ENCODE measurements at regions not wholly inside any gene's neighbourhood (a gene's known extent, or its start where the extent isn't known, plus 50 kb on each side); places are given as distances from the start of the nearest gene placed in this dataset.

DNA sequence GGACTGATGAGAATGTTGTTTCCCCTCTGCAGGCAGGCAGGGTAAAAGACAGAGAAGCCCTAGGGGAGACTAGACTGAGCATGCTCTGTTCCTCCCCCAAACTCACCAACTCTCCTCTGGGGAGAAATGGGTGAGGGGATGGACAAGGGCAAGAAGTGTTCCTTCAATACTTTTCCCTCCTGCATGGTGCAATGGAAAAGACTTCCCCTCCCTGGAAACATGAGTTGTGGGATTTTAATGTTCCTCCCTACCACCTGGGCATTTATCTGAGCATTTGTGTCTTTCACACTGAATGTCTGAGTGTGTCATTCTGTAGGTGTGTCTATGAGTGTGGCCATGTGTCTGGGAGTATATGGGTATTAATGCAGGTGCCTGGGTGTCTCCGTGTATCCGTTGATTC is 275.7 kb downstream of the C1orf94 start:
- Histone ChIP-seq H3K27ac (ENCODE audit: low read length) (no peak overlapping the region), H3K9me3 (ENCODE audit: insufficient read depth, low read length) (no peaks in the 10 kb centered on the region), H3K4me2 (ENCODE audit: low read length) (no peak overlapping the region), H3K79me2 (ENCODE audit: low read length) (no peaks in the 10 kb centered on the region), H3K36me3 (replicated peaks; ENCODE audit: low read depth, low read length) (no peaks in the 10 kb centered on the region), H4K20me1 (ENCODE audit: insufficient read depth, low read length) (no peaks in the 10 kb centered on the region), H3K9ac (ENCODE audit: low read length) (no peak overlapping the region), H3K4me3 (ENCODE audit: low read length) (no peak overlapping the region), H2AFZ (ENCODE audit: low read depth, low read length) (no peak overlapping the region), H3K4me1 (ENCODE audit: low read length) (no peaks in the 10 kb centered on the region), H3K27me3 (ENCODE audit: low read depth, low read length) (no peaks in the 10 kb centered on the region)
- TF ChIP-seq, protein P1, sequence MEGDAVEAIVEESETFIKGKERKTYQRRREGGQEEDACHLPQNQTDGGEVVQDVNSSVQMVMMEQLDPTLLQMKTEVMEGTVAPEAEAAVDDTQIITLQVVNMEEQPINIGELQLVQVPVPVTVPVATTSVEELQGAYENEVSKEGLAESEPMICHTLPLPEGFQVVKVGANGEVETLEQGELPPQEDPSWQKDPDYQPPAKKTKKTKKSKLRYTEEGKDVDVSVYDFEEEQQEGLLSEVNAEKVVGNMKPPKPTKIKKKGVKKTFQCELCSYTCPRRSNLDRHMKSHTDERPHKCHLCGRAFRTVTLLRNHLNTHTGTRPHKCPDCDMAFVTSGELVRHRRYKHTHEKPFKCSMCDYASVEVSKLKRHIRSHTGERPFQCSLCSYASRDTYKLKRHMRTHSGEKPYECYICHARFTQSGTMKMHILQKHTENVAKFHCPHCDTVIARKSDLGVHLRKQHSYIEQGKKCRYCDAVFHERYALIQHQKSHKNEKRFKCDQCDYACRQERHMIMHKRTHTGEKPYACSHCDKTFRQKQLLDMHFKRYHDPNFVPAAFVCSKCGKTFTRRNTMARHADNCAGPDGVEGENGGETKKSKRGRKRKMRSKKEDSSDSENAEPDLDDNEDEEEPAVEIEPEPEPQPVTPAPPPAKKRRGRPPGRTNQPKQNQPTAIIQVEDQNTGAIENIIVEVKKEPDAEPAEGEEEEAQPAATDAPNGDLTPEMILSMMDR (IDR thresholded peaks at IDR 0.05; ENCODE audit: low read depth, low read length), result no peak
- TF ChIP-seq EZH2phosphoT487 (IDR thresholded peaks at IDR 0.05; ENCODE audit: low read depth), result no peak

DNA sequence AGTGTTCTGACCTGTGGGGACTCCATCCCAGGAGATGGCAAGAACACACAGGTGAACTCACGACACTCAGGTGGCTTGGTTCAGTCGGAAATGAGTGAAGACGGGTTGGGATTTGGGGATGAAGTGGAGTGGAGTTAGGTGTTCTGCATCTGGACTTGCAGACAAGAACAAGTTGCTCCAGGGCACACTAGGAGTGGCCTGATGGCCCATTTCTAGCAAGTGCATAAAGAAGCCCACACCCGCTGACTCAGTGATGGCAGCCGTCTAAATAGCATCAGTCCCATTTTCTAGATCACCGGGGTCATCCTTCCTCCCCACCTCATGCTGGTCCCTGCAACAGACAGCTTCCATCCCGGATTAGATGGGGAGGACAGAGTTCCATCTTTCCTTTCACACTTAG is 278.4 kb downstream of the C1orf94 start:
- no peak overlapping the region for H3K27ac ChIP-seq (ENCODE audit: low read length)
- no peaks in the 10 kb centered on the region for H4K20me1 ChIP-seq (ENCODE audit: insufficient read depth, low read length)
- no peak overlapping the region for H3K9ac ChIP-seq (ENCODE audit: low read length)
- H3K4me3 ChIP-seq (ENCODE audit: low read length), result no peak overlapping the region
- H3K36me3 ChIP-seq (replicated peaks; ENCODE audit: low read depth, low read length), result no peaks in the 10 kb centered on the region
- no peaks in the 10 kb centered on the region for H3K27me3 ChIP-seq (ENCODE audit: low read depth, low read length)
- H3K4me2 ChIP-seq (ENCODE audit: low read length), result no peak overlapping the region
- TF ChIP-seq EZH2phosphoT487 (IDR thresholded peaks at IDR 0.05; ENCODE audit: low read depth), result no peak
- TF ChIP-seq, protein P1 (IDR thresholded peaks at IDR 0.05; ENCODE audit: low read depth, low read length), result no peak
- H3K9me3 ChIP-seq (ENCODE audit: insufficient read depth, low read length), result no peaks in the 10 kb centered on the region
- peaks cover 3% of the 10 kb centered on the region for H3K4me1 ChIP-seq (ENCODE audit: low read length)
- H3K79me2 ChIP-seq (ENCODE audit: low read length), result no peaks in the 10 kb centered on the region
- H2AFZ ChIP-seq (ENCODE audit: low read depth, low read length), result no peak overlapping the region

DNA sequence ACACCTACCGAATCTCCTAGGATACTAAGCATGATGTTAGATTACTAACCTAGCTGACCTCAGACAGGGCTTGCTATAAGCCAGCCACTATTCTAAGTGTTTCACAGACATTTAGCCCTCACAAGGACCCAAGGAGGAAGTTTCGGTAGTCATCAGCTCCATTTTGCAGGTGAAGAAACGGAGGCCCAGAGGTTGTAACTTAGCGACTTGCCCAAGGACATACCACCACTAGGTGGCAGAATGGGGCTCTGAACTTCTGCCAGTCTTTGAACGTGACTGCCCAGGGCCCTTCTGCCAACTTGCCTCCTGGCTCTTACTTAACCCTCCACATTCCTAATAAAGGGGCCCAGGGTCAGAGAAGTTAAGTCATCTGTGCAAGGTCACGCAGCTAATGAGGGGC is 283.5 kb downstream of the C1orf94 start:
- Histone ChIP-seq H3K4me2 (ENCODE audit: low read length) (no peak overlapping the region), H3K27me3 (ENCODE audit: low read depth, low read length) (no peaks in the 10 kb centered on the region), H4K20me1 (ENCODE audit: insufficient read depth, low read length) (no peaks in the 10 kb centered on the region), H3K79me2 (ENCODE audit: low read length) (no peaks in the 10 kb centered on the region), H2AFZ (ENCODE audit: low read depth, low read length) (peak overlapping the region; percentile 86; the same call in 1 of the 2 replicates), H3K9ac (ENCODE audit: low read length) (no peak overlapping the region; the same call in 1 of the 2 replicates), H3K9me3 (ENCODE audit: insufficient read depth, low read length) (no peaks in the 10 kb centered on the region), H3K4me3 (ENCODE audit: low read length) (no peak overlapping the region), H3K4me1 (ENCODE audit: low read length) (peaks cover 11% of the 10 kb centered on the region), H3K36me3 (replicated peaks; ENCODE audit: low read depth, low read length) (no peaks in the 10 kb centered on the region), H3K27ac (ENCODE audit: low read length) (no peak overlapping the region)
- TF ChIP-seq, protein P1 (IDR thresholded peaks at IDR 0.05; ENCODE audit: low read depth, low read length), result peak; percentile 79
- TF ChIP-seq EZH2phosphoT487 (IDR thresholded peaks at IDR 0.05; ENCODE audit: low read depth), result no peak

DNA sequence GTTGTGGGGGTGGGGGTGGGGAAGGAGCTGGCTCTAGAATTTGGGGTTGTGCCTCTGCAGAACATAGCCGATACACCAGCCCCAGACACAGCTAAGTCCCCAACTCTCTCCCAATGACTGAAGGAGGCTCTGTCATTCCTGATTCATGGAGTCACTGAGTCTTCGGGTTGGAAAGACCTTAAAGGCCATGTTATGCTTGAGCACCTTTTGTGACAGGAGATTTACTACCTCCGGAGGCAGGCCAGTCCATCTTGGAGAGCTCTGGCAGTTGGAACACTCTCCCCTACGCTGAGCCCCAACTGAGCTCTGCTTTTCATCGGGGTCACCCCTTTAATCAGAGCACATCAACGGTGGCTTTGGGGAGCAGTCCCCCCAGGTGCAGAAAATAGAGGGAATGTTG is 284.4 kb upstream of the GJB5 start:
- Histone ChIP-seq H3K79me2 (ENCODE audit: low read length) (no peaks in the 10 kb centered on the region), H4K20me1 (ENCODE audit: insufficient read depth, low read length) (no peaks in the 10 kb centered on the region), H3K4me2 (ENCODE audit: low read length) (no peak overlapping the region), H3K4me3 (ENCODE audit: low read length) (no peak overlapping the region), H3K27ac (ENCODE audit: low read length) (no peak overlapping the region), H2AFZ (ENCODE audit: low read depth, low read length) (no peak overlapping the region), H3K9ac (ENCODE audit: low read length) (no peak overlapping the region), H3K4me1 (ENCODE audit: low read length) (peaks cover 19% of the 10 kb centered on the region), H3K27me3 (ENCODE audit: low read depth, low read length) (no peaks in the 10 kb centered on the region), H3K36me3 (replicated peaks; ENCODE audit: low read depth, low read length) (no peaks in the 10 kb centered on the region), H3K9me3 (ENCODE audit: insufficient read depth, low read length) (no peaks in the 10 kb centered on the region)
- no peak for TF ChIP-seq EZH2phosphoT487 (IDR thresholded peaks at IDR 0.05; ENCODE audit: low read depth)
- TF ChIP-seq, protein P1 (IDR thresholded peaks at IDR 0.05; ENCODE audit: low read depth, low read length), result no peak

Measured in OCI-LY3 (cell line).